ENCODE measurements at regions not wholly inside any gene's neighbourhood (a gene's known extent, or its start where the extent isn't known, plus 50 kb on each side); places are given as distances from the start of the nearest gene placed in this dataset.

DNA sequence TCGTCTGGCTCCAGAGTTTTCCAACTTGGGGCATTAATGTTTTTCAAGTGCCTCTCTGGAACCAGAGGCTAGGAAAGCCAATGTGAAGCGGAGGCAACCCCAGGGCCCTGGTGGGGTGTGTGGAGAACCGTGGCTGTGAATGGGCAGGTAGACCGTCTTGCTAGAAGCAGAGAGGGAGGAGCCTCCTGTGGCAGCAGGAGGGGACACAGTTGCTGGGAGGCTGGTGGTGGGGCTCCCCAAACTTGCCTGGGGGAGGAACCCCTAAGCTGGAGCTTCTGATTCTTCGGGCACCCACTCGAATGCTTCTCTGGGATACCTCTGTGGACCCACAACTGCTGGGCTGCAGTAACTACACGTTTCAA is 65.3 kb upstream of the APCDD1L start:
- H3K9me3 ChIP-seq (ENCODE audit: low read length): no peaks in the 10 kb centered on the region
- H4K20me1 ChIP-seq (ENCODE audit: insufficient read depth, low read length): no peaks in the 10 kb centered on the region
- H2AFZ ChIP-seq (ENCODE audit: low read length): no peak overlapping the region
- TF ChIP-seq, protein P1, sequence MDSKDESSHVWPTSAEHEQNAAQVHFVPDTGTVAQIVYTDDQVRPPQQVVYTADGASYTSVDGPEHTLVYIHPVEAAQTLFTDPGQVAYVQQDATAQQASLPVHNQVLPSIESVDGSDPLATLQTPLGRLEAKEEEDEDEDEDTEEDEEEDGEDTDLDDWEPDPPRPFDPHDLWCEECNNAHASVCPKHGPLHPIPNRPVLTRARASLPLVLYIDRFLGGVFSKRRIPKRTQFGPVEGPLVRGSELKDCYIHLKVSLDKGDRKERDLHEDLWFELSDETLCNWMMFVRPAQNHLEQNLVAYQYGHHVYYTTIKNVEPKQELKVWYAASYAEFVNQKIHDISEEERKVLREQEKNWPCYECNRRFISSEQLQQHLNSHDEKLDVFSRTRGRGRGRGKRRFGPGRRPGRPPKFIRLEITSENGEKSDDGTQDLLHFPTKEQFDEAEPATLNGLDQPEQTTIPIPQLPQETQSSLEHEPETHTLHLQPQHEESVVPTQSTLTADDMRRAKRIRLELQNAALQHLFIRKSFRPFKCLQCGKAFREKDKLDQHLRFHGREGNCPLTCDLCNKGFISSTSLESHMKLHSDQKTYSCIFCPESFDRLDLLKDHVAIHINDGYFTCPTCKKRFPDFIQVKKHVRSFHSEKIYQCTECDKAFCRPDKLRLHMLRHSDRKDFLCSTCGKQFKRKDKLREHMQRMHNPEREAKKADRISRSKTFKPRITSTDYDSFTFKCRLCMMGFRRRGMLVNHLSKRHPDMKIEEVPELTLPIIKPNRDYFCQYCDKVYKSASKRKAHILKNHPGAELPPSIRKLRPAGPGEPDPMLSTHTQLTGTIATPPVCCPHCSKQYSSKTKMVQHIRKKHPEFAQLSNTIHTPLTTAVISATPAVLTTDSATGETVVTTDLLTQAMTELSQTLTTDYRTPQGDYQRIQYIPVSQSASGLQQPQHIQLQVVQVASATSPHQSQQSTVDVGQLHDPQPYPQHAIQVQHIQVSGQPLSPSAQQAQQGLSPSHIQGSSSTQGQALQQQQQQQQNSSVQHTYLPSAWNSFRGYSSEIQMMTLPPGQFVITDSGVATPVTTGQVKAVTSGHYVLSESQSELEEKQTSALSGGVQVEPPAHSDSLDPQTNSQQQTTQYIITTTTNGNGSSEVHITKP (CRISPR knock-in tag; IDR thresholded peaks at IDR 0.05; ENCODE audit: low read depth): no peak
- no peak for TF ChIP-seq RAD51 (IDR thresholded peaks at IDR 0.05; ENCODE audit: borderline replicate concordance)
- TF ChIP-seq ZSCAN21 (CRISPR knock-in tag; IDR thresholded peaks at IDR 0.05; ENCODE audit: borderline replicate concordance): no peak
- TF ChIP-seq RXRB (CRISPR knock-in tag; IDR thresholded peaks at IDR 0.05; ENCODE audit: borderline replicate concordance): no peak
- no peak for TF ChIP-seq KLF15 (CRISPR knock-in tag; IDR thresholded peaks at IDR 0.05; ENCODE audit: borderline replicate concordance)
- TF ChIP-seq ATF7-NPFF (CRISPR knock-in tag; IDR thresholded peaks at IDR 0.05; ENCODE audit: low read depth): no peak
- TF ChIP-seq ZKSCAN5 (CRISPR knock-in tag; IDR thresholded peaks at IDR 0.05): no peak
- TF ChIP-seq, protein P2, sequence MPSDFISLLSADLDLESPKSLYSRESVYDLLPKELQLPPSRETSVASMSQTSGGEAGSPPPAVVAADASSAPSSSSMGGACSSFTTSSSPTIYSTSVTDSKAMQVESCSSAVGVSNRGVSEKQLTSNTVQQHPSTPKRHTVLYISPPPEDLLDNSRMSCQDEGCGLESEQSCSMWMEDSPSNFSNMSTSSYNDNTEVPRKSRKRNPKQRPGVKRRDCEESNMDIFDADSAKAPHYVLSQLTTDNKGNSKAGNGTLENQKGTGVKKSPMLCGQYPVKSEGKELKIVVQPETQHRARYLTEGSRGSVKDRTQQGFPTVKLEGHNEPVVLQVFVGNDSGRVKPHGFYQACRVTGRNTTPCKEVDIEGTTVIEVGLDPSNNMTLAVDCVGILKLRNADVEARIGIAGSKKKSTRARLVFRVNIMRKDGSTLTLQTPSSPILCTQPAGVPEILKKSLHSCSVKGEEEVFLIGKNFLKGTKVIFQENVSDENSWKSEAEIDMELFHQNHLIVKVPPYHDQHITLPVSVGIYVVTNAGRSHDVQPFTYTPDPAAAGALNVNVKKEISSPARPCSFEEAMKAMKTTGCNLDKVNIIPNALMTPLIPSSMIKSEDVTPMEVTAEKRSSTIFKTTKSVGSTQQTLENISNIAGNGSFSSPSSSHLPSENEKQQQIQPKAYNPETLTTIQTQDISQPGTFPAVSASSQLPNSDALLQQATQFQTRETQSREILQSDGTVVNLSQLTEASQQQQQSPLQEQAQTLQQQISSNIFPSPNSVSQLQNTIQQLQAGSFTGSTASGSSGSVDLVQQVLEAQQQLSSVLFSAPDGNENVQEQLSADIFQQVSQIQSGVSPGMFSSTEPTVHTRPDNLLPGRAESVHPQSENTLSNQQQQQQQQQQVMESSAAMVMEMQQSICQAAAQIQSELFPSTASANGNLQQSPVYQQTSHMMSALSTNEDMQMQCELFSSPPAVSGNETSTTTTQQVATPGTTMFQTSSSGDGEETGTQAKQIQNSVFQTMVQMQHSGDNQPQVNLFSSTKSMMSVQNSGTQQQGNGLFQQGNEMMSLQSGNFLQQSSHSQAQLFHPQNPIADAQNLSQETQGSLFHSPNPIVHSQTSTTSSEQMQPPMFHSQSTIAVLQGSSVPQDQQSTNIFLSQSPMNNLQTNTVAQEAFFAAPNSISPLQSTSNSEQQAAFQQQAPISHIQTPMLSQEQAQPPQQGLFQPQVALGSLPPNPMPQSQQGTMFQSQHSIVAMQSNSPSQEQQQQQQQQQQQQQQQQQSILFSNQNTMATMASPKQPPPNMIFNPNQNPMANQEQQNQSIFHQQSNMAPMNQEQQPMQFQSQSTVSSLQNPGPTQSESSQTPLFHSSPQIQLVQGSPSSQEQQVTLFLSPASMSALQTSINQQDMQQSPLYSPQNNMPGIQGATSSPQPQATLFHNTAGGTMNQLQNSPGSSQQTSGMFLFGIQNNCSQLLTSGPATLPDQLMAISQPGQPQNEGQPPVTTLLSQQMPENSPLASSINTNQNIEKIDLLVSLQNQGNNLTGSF (CRISPR knock-in tag; IDR thresholded peaks at IDR 0.05): no peak
- TF ChIP-seq ZNF12 (CRISPR knock-in tag; IDR thresholded peaks at IDR 0.05): no peak
- TF ChIP-seq ATF1 (CRISPR knock-in tag; IDR thresholded peaks at IDR 0.05): no peak
- TF ChIP-seq SUZ12 (IDR thresholded peaks at IDR 0.05; ENCODE audit: low read depth, low read length): no peak
- BruUV-seq (replicated peaks): no TSS peak
- no peaks in the 10 kb centered on the region for H3K4me1 ChIP-seq (ENCODE audit: insufficient read depth, low read length)
- no peak overlapping the region for H3K27ac ChIP-seq (ENCODE audit: extremely low read length, insufficient read depth, low read length)
- no peak overlapping the region for H3K4me2 ChIP-seq (ENCODE audit: low read depth, low read length)
- no peaks in the 10 kb centered on the region for H3K79me2 ChIP-seq (ENCODE audit: insufficient read depth, low read length)
- ChIA-PET CTCF (ENCODE audit: low intra/inter-chr PET ratio, low total read pairs) (no interaction called here), POLR2A (no interaction called here)
- in situ Hi-C loops (cut with HindIII; ENCODE audit: extremely low pct_ligation_motif_present, low pct_unique_long_range_greater_than_20kb): no loop called here
- 10% methylated on average over 7 of the region's 7 CpGs for WGBS (ENCODE audit: low lambda C conversion rate)
- H3K4me3 ChIP-seq (replicated peaks in 1 of 3; ENCODE audit: insufficient read depth in 1 of 3, low read depth in 2 of 3, low read length in 3 of 3): no peak overlapping the region
- intact Hi-C loops (cut with micrococcal nuclease; ENCODE audit: unreplicated experiment): no loop called here
- H3K36me3 ChIP-seq (replicated peaks in 1 of 2; ENCODE audit: control insufficient read depth in 1 of 2, insufficient read depth in 2 of 2, low read length in 2 of 2): no peaks in the 10 kb centered on the region
- ATAC-seq (no peak), FAIRE-seq (no peak), DNase-seq (ENCODE audit: low spot score) (no peak)
- H3K27me3 ChIP-seq (ENCODE audit: control insufficient read depth in 1 of 2, insufficient read depth in 2 of 2, low read length in 2 of 2): peaks cover 21 to 85% of the 10 kb centered on the region in 2 experiments; a peak in 4 of 5 replicates
- H3K9ac ChIP-seq (ENCODE audit: insufficient read depth, low read depth, low read length): no peak overlapping the region
